ENCODE measurements at regions not wholly inside any gene's neighbourhood (a gene's known extent, or its start where the extent isn't known, plus 50 kb on each side); places are given as distances from the start of the nearest gene placed in this dataset.

- TF ChIP-seq CTCF (IDR thresholded peaks at IDR 0.05) (no peak), POLR2A (IDR thresholded peaks at IDR 0.05) (no peak)
Observed at GRCh38 chr12:114834621-114835020, 150.6 kb upstream of the TBX3 start.

All from lower leg skin (tissue), 3 donors.